NCI-H460 (cell line): ENCODE measurements at regions not wholly inside any gene's neighbourhood (a gene's known extent, or its start where the extent isn't known, plus 50 kb on each side); places are given as distances from the start of the nearest gene placed in this dataset.
"Not testable (repeated sequence)": the region's sequence is repeated elsewhere in the genome, so short reads cannot be mapped to it uniquely, and the experiment has no call there.

ENCODE experiments used
- DNase-seq: peaks from one replicate; pipeline ENCODE4 v3.0.0-alpha.2; 2016; ENCODE audit warnings: low read depth; ENCODE audit errors: extremely low read depth

GRCh38 chr1:174105086-174105485 lies 54.2 kb upstream of the RABGAP1L start:
- DNase-seq: no peak

GRCh38 chr1:174103766-174104165 lies 55.6 kb upstream of the RABGAP1L start:
- DNase-seq: no peak

- not testable (repeated sequence) for DNase-seq
Measured at GRCh38 chr1:174101976-174102375, 57.3 kb upstream of the RABGAP1L start.

- DNase-seq: no peak
Measured at GRCh38 chr1:174097426-174097825, 61.9 kb upstream of the RABGAP1L start.

- DNase-seq: peak; percentile 15
Measured at GRCh38 chr1:174093789-174094188, 65.5 kb upstream of the RABGAP1L start.

GRCh38 chr1:174090471-174090870 lies 68.3 kb upstream of the RC3H1 start:
- DNase-seq: no peak

GRCh38 chr1:174080819-174081218 lies 58.7 kb upstream of the RC3H1 start:
- DNase-seq: no peak

GRCh38 chr1:174079796-174080195 lies 57.6 kb upstream of the RC3H1 start:
- DNase-seq: no peak

GRCh38 chr1:174078916-174079315 lies 56.8 kb upstream of the RC3H1 start:
- DNase-seq: not testable (repeated sequence)

GRCh38 chr1:174077749-174078490 lies 55.8 kb upstream of the RC3H1 start:
- DNase-seq: no peak

- peak; percentile 24 for DNase-seq
Measured at GRCh38 chr1:174075245-174075692, 53.1 kb upstream of the RC3H1 start.

GRCh38 chr1:174074757-174075156 lies 52.6 kb upstream of the RC3H1 start:
- peak; percentile 45 for DNase-seq

- no peak for DNase-seq
Measured at GRCh38 chr1:174072581-174072980, 50.4 kb upstream of the RC3H1 start.
